ENCODE measurements at regions not wholly inside any gene's neighbourhood (a gene's known extent, or its start where the extent isn't known, plus 50 kb on each side); places are given as distances from the start of the nearest gene placed in this dataset.
"Not testable (repeated sequence)": the region's sequence is repeated elsewhere in the genome, so short reads cannot be mapped to it uniquely, and the experiment has no call there.

- DNase-seq (ENCODE audit: extremely low read depth, low read depth) = no peak
- H3K4me3 ChIP-seq (replicated peaks; ENCODE audit: low read depth, low read length) = no peak overlapping the region
- TF ChIP-seq CTCF (IDR thresholded peaks at IDR 0.05; ENCODE audit: low read depth, low read length, missing control alignments) = no peak
These were observed 476.3 kb upstream of the CADM1 start for GRCh38 chr11:115980337-115981103.

GRCh38 chr11:115974703-115975102, 470.5 kb upstream of the CADM1 start:
- TF ChIP-seq CTCF (IDR thresholded peaks at IDR 0.05; ENCODE audit: low read depth, low read length, missing control alignments) = no peak
- DNase-seq (ENCODE audit: extremely low read depth, low read depth) = no peak
- H3K4me3 ChIP-seq (replicated peaks; ENCODE audit: low read depth, low read length) = no peak overlapping the region

- DNase-seq (ENCODE audit: extremely low read depth, low read depth); H3K4me3 ChIP-seq (replicated peaks; ENCODE audit: low read depth, low read length): not testable (repeated sequence)
These were observed 463.0 kb upstream of the CADM1 start for GRCh38 chr11:115967203-115967602.

- no peak for DNase-seq (ENCODE audit: extremely low read depth, low read depth)
- no peak overlapping the region for H3K4me3 ChIP-seq (replicated peaks; ENCODE audit: low read depth, low read length)
- no peak for TF ChIP-seq CTCF (IDR thresholded peaks at IDR 0.05; ENCODE audit: low read depth, low read length, missing control alignments)
These were observed 461.7 kb upstream of the CADM1 start for GRCh38 chr11:115965767-115966504.

GRCh38 chr11:115964091-115964490, 459.9 kb upstream of the CADM1 start:
- no peak for DNase-seq (ENCODE audit: extremely low read depth, low read depth)
- no peak for TF ChIP-seq CTCF (IDR thresholded peaks at IDR 0.05; ENCODE audit: low read depth, low read length, missing control alignments)
- H3K4me3 ChIP-seq (replicated peaks; ENCODE audit: low read depth, low read length) = no peak overlapping the region

- H3K4me3 ChIP-seq (replicated peaks; ENCODE audit: low read depth, low read length) = no peak overlapping the region
- DNase-seq (ENCODE audit: extremely low read depth, low read depth) = no peak
- no peak for TF ChIP-seq CTCF (IDR thresholded peaks at IDR 0.05; ENCODE audit: low read depth, low read length, missing control alignments)
These were observed 458.9 kb upstream of the CADM1 start for GRCh38 chr11:115963156-115963555.

GRCh38 chr11:115961159-115962003, 457.2 kb upstream of the CADM1 start:
- no peak for DNase-seq (ENCODE audit: extremely low read depth, low read depth)
- no peak overlapping the region for H3K4me3 ChIP-seq (replicated peaks; ENCODE audit: low read depth, low read length)
- no peak for TF ChIP-seq CTCF (IDR thresholded peaks at IDR 0.05; ENCODE audit: low read depth, low read length, missing control alignments)
